ENCODE measurements at regions not wholly inside any gene's neighbourhood (a gene's known extent, or its start where the extent isn't known, plus 50 kb on each side); places are given as distances from the start of the nearest gene placed in this dataset.

DNA sequence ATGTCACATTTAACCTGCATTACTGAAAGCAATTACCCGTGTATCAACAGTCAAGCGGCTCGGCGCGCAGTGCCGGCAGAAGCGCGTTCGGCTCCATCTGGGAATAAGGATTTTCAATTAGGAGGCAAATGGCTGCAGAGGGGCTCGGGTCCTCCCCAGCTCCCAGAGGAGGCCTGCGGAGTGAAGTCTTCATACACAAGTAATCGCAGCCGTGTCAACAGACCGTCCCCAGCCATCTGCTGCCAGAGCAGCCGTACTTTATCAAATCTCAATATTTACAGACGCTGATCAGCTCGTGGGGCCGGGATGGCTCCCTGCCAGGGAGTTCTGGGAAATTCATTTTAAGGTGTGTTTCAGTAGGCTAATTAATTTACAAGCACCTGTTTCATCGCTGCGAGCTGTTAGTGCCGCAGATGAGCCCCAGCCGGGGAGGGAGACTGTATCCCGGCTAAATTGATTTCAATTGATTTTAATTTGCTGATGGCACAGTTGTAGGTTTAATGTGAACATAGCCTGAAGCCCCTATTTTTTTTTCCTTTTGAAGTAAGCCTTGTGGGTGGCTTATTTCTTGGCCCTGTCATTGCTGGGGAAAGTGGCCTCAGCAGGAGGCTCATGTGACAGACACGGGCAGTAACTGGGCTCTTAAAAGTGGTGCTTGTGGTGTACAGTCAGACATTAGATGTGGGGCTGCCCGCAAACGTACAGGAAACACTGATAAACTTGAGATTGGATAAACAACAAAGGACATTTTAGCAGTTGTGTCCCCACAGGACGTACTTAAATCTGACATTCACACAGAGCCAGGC lies 252.7 kb downstream of the TEX29 start:
- Histone ChIP-seq H3K9me2 (replicated peaks; ENCODE audit: low read depth, low read length) (no peaks in the 10 kb centered on the region), H3K36me3 (ENCODE audit: insufficient read depth, low read length) (no peaks in the 10 kb centered on the region), H4K20me1 (ENCODE audit: insufficient read depth, low read length, poor library complexity, severe bottlenecking) (no peaks in the 10 kb centered on the region), H3K4me2 (ENCODE audit: low read depth, low read length, poor library complexity, severe bottlenecking) (no peak overlapping the region), H3K9ac (ENCODE audit: low read depth, low read length, poor library complexity, severe bottlenecking) (no peak overlapping the region), H3K4me1 (ENCODE audit: insufficient read depth, low read length, poor library complexity, severe bottlenecking) (no peaks in the 10 kb centered on the region), H3F3A (ENCODE audit: low read depth) (no peaks in the 10 kb centered on the region), H2AFZ (ENCODE audit: low read length) (no peak overlapping the region), H3K79me2 (ENCODE audit: insufficient read depth, low read length) (no peaks in the 10 kb centered on the region), H3K4me3 (ENCODE audit: low read length, poor library complexity, severe bottlenecking) (no peak overlapping the region), H3K27me3 (ENCODE audit: insufficient read depth, low read length, poor library complexity, severe bottlenecking) (no peaks in the 10 kb centered on the region), H3K9me3 (ENCODE audit: insufficient read depth, low read depth, low read length) (peaks cover 16% of the 10 kb centered on the region; the same call in 1 of the 2 replicates)
- TF ChIP-seq EZH2phosphoT487 (IDR thresholded peaks at IDR 0.05; ENCODE audit: borderline replicate concordance) = no peak
- TF ChIP-seq, protein P1, sequence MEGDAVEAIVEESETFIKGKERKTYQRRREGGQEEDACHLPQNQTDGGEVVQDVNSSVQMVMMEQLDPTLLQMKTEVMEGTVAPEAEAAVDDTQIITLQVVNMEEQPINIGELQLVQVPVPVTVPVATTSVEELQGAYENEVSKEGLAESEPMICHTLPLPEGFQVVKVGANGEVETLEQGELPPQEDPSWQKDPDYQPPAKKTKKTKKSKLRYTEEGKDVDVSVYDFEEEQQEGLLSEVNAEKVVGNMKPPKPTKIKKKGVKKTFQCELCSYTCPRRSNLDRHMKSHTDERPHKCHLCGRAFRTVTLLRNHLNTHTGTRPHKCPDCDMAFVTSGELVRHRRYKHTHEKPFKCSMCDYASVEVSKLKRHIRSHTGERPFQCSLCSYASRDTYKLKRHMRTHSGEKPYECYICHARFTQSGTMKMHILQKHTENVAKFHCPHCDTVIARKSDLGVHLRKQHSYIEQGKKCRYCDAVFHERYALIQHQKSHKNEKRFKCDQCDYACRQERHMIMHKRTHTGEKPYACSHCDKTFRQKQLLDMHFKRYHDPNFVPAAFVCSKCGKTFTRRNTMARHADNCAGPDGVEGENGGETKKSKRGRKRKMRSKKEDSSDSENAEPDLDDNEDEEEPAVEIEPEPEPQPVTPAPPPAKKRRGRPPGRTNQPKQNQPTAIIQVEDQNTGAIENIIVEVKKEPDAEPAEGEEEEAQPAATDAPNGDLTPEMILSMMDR (conservative IDR thresholded peaks at IDR 0.05; ENCODE audit: low read length) = no peak

DNA sequence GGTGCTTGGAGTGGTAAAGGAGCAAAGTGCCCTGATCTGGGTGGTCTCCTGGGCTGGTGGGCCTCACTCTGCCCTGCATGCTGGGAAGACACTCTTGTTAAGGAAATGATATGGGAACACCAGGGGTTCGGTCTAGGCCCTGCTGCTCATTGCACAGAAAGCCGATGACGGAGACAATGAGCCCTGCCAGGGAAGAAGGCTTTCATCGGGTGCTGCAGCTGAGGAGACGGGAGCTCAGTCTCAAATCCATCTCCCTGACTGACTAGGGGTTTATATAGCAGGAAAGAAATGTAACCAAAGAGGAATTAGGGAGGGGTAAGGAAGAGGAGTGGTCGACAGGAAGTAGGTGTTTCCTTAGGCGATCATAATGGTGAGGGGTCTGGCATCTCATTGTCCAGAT lies 253.4 kb downstream of the TEX29 start:
- Histone ChIP-seq H3F3A (ENCODE audit: low read depth) (no peaks in the 10 kb centered on the region), H3K9me3 (ENCODE audit: insufficient read depth, low read depth, low read length) (peaks cover 13% of the 10 kb centered on the region; the same call in 1 of the 2 replicates), H3K4me3 (ENCODE audit: low read length, poor library complexity, severe bottlenecking) (no peak overlapping the region), H3K4me1 (ENCODE audit: insufficient read depth, low read length, poor library complexity, severe bottlenecking) (no peaks in the 10 kb centered on the region), H4K20me1 (ENCODE audit: insufficient read depth, low read length, poor library complexity, severe bottlenecking) (no peaks in the 10 kb centered on the region), H3K36me3 (ENCODE audit: insufficient read depth, low read length) (no peaks in the 10 kb centered on the region), H3K4me2 (ENCODE audit: low read depth, low read length, poor library complexity, severe bottlenecking) (no peak overlapping the region), H3K9me2 (replicated peaks; ENCODE audit: low read depth, low read length) (no peaks in the 10 kb centered on the region), H2AFZ (ENCODE audit: low read length) (no peak overlapping the region), H3K79me2 (ENCODE audit: insufficient read depth, low read length) (no peaks in the 10 kb centered on the region), H3K9ac (ENCODE audit: low read depth, low read length, poor library complexity, severe bottlenecking) (no peak overlapping the region), H3K27me3 (ENCODE audit: insufficient read depth, low read length, poor library complexity, severe bottlenecking) (no peaks in the 10 kb centered on the region)
- TF ChIP-seq, protein P1 (conservative IDR thresholded peaks at IDR 0.05; ENCODE audit: low read length) = no peak
- TF ChIP-seq EZH2phosphoT487 (IDR thresholded peaks at IDR 0.05; ENCODE audit: borderline replicate concordance) = no peak

DNA sequence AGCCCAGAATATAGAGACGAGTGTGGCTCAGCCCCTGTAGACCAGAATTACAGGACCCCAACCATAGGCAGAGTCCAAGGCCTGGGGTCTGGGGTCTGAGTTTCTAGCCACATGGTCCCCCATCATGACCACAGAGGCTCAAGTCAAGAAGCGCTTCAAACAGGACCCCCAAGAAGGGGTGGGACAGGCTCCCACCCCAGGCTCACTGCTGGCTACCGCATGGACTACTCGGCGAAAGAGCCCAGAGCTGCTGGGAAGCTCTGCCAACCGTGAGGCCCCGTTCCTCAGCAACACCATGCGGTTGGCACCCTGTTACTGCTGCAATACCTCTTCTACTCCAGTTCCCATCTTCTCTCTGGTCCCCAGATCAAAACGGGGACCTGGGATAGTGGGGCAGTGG lies 254.8 kb downstream of the TEX29 start:
- Histone ChIP-seq H3K4me2 (ENCODE audit: low read depth, low read length, poor library complexity, severe bottlenecking) (no peak overlapping the region), H3K9me3 (ENCODE audit: insufficient read depth, low read depth, low read length) (peaks cover 13% of the 10 kb centered on the region; the same call in 1 of the 2 replicates), H3K36me3 (ENCODE audit: insufficient read depth, low read length) (no peaks in the 10 kb centered on the region), H3K4me1 (ENCODE audit: insufficient read depth, low read length, poor library complexity, severe bottlenecking) (no peaks in the 10 kb centered on the region), H3K79me2 (ENCODE audit: insufficient read depth, low read length) (no peaks in the 10 kb centered on the region), H3K9ac (ENCODE audit: low read depth, low read length, poor library complexity, severe bottlenecking) (no peak overlapping the region), H3K4me3 (ENCODE audit: low read length, poor library complexity, severe bottlenecking) (no peak overlapping the region), H4K20me1 (ENCODE audit: insufficient read depth, low read length, poor library complexity, severe bottlenecking) (no peaks in the 10 kb centered on the region), H3K27me3 (ENCODE audit: insufficient read depth, low read length, poor library complexity, severe bottlenecking) (no peaks in the 10 kb centered on the region), H3F3A (ENCODE audit: low read depth) (no peaks in the 10 kb centered on the region), H3K9me2 (replicated peaks; ENCODE audit: low read depth, low read length) (no peaks in the 10 kb centered on the region), H2AFZ (ENCODE audit: low read length) (no peak overlapping the region)
- TF ChIP-seq, protein P1 (conservative IDR thresholded peaks at IDR 0.05; ENCODE audit: low read length) = no peak
- no peak for TF ChIP-seq EZH2phosphoT487 (IDR thresholded peaks at IDR 0.05; ENCODE audit: borderline replicate concordance)

Data from Loucy (cell line).